ENCODE measurements at regions not wholly inside any gene's neighbourhood (a gene's known extent, or its start where the extent isn't known, plus 50 kb on each side); places are given as distances from the start of the nearest gene placed in this dataset.

GRCh38 chr6:2414885-2415547, 169.6 kb upstream of the GMDS start:
- TF ChIP-seq, protein P1, sequence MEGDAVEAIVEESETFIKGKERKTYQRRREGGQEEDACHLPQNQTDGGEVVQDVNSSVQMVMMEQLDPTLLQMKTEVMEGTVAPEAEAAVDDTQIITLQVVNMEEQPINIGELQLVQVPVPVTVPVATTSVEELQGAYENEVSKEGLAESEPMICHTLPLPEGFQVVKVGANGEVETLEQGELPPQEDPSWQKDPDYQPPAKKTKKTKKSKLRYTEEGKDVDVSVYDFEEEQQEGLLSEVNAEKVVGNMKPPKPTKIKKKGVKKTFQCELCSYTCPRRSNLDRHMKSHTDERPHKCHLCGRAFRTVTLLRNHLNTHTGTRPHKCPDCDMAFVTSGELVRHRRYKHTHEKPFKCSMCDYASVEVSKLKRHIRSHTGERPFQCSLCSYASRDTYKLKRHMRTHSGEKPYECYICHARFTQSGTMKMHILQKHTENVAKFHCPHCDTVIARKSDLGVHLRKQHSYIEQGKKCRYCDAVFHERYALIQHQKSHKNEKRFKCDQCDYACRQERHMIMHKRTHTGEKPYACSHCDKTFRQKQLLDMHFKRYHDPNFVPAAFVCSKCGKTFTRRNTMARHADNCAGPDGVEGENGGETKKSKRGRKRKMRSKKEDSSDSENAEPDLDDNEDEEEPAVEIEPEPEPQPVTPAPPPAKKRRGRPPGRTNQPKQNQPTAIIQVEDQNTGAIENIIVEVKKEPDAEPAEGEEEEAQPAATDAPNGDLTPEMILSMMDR (IDR thresholded peaks at IDR 0.05): no peak
- TF ChIP-seq POLR2A (IDR thresholded peaks at IDR 0.05): no peak

Measured in adrenal gland (tissue), 5 donors.